T1000 (cell line): ENCODE measurements at regions not wholly inside any gene's neighbourhood (a gene's known extent, or its start where the extent isn't known, plus 50 kb on each side); places are given as distances from the start of the nearest gene placed in this dataset.
"Not testable (repeated sequence)": the region's sequence is repeated elsewhere in the genome, so short reads cannot be mapped to it uniquely, and the experiment has no call there.

Experiments
- DNase-seq: peaks from one replicate; lab custom pipeline; 2025; ENCODE audit warnings: mixed read lengths; lab: John Stamatoyannopoulos, UW

DNA sequence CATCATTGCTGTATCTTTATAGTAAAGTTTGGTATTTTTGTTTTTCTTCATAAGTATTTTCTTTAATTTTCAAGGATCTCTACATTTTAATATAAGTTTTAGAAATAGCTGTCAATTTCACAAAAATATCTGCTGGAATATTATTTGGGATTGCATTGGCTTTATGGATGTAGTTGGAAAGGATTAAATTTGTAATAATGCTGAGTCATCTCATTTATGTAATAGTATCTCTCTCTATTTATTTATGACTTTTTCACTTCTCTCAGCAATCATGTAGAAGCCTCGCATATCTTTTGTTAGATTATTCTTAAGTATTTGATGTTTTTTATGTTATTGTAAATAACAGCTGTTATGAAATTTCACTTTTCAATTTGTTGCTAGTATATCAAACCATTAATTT is 223.1 kb upstream of the POGK start:
- no peak for DNase-seq

DNA sequence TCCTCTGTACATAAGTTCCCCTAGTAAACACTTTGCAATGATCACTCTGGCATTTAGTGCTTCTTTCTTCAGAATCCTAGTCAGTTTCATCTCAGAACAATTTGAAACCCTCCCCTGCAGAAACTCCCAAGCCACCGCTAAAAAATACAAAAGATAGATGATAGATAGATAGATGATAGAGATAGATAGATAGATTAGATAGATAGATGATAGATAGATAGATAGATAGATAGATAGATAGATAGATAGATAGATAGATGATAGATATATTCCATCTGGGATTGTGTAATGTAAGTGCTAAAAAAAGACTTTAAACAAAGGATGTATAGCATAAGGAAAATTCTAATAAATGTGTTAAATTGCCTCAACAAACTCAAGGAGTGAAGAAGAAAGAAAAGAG is 212.6 kb upstream of the POGK start:
- no peak for DNase-seq

DNA sequence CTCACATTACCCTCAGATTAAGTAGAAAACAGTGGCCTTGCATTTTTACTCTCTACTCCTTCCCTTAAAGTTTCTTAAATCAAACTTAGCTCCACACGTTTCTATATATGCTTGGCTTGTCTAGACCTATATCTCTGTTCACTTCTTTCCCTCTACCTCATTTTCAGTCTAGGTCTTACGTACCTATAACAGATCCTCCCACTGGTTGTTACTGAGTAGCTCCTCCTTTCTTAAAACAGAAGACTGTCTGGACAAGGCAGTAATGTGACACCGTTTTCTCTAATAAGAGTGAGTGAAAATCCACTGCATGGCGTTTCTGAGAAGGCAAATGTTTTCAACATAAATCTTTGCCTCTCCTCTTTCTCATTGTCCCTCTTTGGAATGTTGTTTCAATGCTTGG is 211.7 kb upstream of the POGK start:
- no peak for DNase-seq

DNA sequence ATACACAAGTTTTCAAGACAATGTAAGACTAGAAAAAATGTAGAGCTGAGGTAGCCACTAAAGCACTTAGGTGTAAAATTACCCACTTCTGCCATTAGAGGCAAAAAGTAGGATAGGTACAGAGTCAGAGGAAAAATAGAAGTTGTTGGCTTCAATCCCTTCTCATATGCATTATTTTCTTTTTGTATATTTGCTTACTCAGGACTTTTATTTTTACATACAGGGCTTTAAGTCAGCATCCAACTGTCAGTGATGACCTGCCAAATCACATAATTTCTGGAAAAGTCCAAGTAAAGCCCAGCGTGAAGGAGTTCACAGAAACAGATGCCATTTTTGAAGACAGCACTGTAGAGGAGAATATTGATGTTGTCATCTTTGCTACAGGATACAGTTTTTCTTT is 211.0 kb upstream of the POGK start:
- DNase-seq, result no peak

DNA sequence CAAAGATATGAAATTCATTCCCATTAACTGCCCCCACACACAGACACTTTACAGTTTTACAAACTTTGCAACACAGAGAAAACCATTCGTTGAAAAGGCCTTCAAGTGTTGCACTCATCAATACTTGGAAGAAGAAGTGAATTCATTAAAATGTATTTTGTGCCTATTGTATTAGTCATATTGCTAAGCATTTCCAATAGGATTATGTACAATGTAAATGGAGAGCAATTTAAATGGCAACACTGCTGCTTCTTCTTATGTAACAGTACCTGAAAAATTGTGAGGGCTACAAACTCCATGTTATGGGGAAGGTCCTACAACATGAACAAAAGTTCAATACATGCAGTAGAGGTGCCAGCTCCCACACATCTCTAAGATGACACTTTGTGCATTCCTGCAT is 209.3 kb upstream of the POGK start:
- DNase-seq, result no peak

DNA sequence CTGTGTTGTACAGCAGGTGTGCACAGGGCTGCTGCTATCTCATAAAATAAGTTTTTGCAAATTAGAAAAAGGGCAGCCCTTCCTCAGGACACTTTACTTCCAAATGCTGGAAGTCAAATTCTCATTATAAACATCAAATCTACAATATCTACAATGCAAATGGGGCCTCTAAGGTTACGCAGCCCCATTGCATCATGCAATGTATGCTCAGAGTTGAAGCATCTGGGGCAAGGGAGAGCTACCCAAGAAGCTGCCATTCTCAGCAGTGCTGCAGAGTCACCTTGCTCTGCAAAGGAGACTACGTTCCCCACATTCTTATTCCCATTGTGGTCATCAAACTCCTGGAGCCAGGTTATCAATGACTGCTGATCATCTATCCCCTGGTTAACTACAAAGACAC is 208.9 kb upstream of the POGK start:
- no peak for DNase-seq

DNA sequence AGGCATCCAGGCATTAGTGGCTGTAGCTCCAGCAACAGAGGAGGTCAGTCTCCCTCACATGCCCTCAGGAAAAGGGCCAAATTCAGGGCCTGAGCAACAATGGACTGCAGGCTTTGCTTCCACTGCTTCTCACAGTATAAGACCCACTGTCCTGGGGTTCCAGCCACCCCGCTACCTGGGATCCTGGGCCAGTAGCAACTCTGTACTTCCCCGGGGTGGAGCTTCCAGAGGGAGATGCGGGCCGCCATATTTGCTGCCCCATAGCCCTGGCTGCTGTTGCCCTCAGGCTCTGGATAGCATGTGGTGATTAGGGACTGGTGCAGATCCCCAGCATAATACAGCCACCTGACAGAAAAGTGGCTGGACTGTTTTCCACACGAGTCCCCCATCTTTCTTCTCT is 201.1 kb upstream of the POGK start:
- no peak for DNase-seq

DNA sequence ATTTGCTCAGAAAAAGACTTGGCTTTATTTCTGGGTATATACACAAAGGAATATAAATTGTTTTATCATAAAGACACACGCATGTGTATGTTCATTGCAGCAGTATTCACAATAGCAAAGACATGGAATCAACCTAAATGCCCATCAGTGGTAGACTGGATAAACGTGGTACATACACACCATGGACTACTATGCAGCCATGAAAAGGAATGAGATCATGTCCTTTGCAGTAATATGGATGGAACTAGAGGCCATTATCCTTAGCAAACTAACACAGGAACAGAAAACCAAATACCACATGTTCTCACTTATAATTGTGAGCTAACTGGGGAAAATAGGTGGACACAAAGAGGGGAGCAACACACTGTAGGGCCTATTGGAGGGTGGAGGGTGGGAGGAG is 182.0 kb upstream of the POGK start:
- not testable (repeated sequence) for DNase-seq

DNA sequence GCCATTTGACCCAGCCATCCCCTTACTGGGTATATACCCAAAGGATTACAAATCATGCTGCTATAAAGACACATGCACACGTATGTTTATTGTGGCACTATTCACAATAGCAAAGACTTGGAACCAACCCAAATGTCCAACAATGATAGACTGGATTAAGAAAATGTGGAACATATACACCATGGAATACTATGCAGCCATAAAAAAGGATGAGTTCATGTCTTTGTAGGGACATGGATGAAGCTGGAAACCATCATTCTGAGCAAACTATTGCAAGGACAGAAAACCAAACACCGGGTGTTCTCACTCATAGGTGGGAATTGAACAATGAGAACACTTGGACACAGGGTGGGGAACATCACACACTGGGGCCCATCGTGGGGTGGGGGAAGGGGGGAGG is 172.5 kb upstream of the POGK start:
- DNase-seq, result not testable (repeated sequence)

DNA sequence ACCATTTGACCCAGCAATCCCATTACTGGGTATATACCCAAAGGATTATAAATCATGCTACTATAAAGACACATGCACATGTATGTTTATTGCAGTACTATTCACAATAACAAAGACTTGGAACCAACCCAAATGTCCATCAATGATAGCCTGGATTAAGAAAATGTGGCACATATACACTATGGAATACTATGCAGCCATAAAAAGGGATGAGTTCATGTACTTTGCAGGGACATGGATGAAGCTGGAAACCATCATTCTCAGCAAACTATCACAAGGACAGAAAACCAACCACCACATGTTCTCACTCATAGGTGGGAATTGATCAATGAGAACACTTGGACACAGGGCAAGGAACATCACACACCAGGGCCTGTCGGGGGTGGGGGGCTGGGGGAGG is 171.7 kb upstream of the POGK start:
- not testable (repeated sequence) for DNase-seq

DNA sequence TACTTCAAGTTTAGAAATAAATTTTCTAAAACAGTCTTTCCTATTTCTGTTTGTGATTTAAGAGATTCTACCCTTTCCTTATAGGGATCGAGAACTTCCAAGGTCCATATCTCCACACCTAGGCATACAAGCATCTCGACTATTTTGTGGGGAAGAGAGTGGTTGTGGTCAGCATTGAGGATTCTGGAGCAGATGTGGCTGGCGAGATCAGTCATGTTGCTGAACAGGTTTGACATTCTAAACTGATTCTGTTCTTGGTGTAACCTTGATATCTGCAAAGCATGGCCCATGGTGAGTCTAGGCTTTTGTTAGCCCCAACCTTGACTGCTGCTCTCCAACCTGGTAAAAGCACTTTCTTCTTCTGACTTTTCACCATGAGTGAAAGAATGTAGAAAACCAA is 167.6 kb upstream of the POGK start:
- no peak for DNase-seq

DNA sequence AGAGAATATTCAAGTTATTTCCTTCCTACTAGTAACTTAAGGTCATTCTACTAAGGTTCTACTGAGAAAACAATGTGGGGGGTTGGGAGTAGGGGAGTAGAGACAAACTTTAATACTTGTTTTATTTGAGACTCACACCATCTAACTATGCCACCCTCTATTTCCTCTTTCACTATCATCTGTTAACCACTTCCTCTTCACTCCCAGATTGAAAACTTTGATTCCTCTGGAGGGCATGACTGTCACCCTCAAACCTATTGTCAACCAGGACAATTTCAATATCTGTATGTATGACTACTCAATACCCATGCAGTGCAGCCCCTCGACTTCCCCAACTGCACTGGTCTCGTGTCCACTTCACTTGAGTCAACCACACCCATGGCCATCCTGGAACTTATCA is 165.6 kb upstream of the POGK start:
- DNase-seq, result no peak

DNA sequence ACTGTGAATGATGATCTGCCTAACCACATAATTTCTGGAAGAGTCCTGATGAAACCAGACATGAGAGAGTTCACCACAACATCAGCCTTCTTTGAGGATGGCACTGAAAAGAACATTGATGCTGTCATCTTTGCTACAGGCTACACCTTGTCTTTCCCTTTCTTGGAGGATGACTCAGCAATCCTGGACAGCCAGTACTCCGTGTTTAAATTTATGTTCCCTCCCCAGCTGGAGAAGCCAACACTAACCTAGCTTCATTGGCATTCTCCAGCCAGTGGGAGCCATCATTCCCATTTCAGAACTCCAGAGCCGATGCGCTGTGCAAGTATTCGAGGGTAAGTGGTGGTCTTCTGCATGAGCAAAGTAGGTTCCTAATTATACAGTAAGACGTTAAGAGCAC is 164.1 kb upstream of the POGK start:
- DNase-seq, result no peak

DNA sequence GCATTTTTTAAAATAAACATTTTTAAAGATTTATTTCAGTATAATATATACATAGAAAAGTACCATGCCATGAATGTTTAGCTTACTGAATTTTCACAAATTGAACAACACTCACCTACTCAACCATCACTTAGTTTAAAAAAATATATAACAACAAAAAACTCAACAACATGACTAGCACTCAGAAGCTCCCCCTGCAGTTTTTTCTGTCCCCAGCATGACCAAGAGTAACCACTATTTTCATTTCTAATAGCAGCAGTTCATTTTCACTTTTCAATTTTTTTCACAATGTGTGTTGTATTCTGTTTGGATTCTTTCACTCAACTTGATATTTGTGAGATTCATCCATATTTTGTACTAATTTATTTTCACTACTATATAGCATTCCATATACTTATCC is 162.3 kb upstream of the POGK start:
- DNase-seq, result no peak

DNA sequence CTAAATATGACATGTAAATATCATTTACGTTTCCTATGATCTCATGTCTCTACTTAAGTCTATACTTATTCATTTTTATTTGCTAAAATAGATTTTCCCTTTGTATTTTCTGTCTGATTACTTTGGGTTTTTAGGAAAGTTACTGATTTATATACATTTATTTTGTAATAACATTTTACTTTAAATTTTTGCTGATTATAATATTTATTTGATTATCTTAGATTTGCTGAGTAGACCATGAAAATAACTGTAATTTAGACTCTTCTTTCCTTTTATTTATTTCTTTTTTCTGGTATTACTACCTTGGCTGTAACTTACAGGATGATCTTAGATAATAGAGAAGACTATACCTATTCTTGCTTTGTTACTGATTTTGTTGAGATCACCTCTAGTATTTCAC is 159.9 kb upstream of the POGK start:
- DNase-seq, result no peak

DNA sequence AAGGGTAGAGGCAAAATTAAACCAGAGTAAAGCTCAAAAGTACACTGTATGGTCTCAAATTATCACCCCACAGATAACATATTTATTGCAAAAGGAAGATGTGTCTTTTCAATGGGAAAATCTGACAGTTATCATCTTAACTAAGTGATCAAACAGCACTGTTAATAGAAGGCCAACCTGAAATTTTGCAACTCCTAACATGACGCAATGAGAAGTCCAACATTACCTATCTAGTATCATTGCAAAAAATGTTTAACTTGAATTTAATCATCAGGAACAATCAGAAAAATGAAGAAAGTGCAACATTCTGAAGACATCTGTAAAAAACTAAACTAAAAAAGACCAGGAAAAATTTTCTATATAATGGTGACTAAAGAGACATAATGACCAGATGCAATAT is 156.7 kb upstream of the POGK start:
- DNase-seq, result no peak

DNA sequence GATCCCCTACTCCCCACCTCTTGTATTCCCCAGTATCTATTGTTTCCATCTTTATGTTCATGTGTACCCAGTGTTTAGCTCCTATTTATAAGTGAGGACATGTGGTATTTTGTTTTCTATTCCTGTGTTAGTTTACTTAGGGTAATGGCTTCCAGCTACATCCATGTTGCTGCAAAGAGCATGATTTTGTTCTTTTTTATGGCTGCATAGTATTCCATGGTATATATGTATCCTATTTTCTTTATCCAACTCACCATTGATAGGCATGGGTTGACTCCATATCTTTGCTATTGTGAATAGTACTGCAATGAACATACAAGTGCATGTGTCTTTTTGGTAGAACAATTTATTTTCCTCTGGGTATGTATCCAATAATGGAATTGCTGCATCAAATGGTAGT is 154.6 kb upstream of the POGK start:
- not testable (repeated sequence) for DNase-seq

DNA sequence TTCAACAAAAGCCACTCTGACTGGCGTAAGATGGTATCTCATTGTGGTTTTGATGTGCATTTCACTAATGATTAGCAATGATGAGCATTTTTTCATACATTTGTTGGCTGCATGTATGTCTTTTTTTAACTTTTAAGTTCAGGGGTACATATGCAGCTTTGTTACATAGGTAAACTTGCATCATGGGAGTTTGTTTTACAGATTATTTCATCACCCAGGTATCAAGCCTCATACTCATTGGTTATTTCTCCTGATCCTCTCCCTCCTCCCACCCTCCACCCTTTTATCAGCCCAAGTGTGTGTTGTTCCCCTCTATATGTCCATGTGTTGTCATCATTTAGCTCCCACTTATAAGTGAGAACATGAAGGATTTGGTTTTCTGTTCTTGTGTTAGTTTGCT is 154.1 kb upstream of the POGK start:
- DNase-seq, result no peak

DNA sequence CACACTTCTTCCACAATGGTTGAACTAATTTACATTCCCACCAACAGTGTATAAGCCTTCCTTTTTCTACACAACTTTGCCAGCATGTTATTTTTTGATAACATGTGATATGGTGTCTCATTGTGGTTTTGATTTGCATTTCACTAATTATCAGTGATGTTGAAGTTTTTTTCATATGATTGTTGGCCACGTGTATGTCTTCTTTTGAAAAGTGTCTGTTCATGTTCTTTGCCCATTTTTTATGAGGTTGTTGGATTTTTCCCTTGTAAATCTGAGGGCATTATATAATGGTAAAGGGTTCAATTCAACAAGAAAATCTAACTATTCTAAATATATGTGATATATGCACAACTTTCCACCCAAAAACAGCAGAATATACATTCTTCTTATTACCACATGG is 153.4 kb upstream of the POGK start:
- not testable (repeated sequence) for DNase-seq

DNA sequence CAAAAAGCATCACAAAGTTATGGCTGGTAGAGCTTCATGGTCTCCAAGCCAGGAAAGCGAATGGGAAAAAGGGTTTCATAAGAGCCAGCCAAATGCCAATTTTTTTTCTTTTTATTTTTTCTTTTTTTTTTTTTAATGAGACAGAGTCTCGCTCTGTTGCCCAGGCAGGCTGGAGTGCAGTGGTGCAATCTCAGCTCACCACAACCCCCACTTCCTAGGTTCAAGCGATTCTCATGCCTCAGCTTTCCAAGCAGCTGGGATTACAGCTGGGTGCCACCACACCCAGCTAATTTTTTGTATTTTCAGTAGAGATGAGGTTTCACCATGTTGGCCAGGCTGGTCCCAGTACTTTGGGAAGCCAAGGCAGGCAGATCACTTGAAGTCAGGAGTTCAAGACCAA is 148.7 kb upstream of the POGK start:
- DNase-seq, result not testable (repeated sequence)

DNA sequence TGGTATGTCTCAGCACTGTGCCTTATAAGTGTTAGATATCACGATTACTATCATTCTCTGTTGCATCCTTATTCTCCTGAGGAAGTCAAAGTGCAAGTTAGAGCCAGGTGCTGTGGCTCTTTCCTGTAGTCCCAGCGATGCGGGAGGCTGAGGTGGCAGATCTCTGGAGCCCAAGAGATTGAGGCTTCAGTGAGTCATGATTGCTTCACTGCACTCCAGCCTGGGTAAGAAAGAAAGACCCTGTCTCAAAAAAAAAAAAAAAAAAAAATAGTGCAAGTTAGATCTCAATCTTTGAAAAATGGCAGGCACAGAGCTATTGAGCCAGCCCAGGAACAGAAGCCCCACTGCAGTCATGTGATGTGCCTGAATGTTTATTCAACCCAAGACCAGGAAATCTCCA is 147.8 kb upstream of the POGK start:
- no peak for DNase-seq

DNA sequence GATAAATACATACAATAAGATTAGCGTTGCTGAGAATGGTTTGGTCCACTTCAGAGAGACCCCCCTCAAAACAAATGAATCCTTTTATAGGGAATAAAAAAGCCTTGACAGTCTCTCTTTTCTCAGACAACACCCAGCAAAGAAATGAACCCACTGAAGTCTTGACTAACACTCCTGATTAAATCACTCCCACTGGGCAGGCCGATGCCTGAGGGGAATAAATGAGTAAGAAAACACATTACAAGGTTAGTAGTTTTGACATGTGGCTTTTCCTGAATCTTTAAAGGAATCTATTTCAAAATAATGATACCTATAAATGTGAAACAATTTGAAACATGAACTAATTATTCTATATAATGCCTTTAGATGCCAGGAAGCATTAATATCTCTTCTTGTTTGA is 146.9 kb upstream of the POGK start:
- DNase-seq, result no peak

DNA sequence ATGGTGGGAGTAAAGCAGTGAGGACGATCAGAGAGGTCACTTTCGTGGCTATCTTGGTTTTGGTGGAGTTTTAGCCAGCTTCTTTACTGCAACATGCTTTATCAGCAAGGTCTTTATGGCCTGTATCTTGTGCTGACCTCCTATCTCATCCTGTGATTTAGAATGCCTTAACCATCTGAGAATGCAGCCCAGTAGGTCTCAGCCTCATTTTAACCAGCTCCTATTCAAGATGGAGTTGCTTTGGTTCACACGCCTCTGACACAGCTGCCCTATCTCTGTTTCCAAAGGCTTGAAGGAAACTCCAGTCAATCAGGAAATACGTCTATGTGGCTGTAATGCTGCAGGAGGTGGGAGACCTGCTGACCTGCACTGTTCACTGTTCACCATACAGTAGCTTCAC is 146.1 kb upstream of the POGK start:
- DNase-seq, result no peak

DNA sequence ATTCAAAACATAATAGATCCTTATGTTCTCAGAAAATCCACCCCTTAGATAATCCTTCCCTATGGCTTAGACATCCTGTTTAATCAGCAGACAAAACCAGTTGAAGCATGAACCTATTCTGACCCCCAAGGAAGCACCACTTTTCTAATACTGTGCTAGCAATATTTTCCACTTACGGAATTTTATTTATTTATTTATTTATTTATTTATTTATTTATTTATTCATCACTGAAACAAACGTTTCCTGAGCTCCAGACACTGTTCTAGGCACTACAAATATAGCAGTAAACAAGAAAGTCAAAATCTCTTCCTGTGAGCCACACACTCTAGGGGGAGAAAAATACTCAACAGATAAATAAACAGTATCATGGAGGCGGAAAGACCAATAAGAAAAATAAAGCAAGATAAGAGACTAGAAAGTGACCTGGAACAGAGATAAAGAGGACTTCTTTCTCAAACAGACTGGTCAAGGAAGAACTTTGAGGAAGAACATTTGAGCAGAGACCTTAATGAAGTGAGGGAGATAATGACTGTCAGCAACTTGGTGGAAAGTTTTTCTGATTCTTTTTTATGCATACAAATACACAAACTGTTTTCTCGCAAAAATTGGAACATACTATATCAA is 145.5 kb upstream of the POGK start:
- DNase-seq, result no peak

DNA sequence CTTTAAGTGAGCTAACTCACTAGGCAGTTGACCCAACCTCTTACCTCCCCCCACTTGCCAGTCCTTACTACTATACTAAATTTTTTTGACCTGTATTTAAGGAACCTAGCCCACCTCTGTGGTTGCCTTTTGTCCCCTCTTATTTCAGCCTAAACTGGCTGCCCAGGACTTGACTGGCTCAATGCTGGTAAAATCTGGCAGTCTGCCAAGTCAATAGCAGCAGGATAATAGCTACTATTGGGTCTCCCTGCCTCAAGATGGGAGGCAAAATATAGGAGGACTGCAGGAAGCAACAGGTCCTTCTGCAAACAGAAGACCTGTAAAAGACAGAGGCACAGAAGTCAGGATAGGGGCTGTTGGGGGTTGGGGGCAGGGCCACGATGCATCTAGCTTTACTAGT is 144.2 kb upstream of the POGK start:
- DNase-seq, result no peak
